ENCODE measurements at regions not wholly inside any gene's neighbourhood (a gene's known extent, or its start where the extent isn't known, plus 50 kb on each side); places are given as distances from the start of the nearest gene placed in this dataset.

DNA sequence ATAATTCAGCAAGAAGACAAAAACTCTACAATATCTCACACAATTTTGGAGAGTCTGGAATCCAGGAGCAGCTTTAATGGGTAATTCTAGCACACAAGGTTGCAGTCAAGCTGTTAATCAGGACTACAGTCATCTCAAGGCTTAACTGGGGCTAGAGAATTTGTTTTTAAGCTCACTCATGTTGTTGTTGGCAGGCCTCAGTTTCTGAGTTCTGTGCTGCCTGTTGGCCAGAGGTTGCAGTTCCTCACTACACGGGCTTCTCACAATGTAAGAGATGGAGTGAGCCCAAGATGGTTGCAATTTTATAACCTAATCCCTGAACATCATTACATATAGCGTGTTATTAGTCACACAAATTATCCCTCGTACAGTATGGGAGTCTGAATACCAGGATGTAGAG is 50.6 kb upstream of the TMEFF2 start:
- TF ChIP-seq, protein P1, sequence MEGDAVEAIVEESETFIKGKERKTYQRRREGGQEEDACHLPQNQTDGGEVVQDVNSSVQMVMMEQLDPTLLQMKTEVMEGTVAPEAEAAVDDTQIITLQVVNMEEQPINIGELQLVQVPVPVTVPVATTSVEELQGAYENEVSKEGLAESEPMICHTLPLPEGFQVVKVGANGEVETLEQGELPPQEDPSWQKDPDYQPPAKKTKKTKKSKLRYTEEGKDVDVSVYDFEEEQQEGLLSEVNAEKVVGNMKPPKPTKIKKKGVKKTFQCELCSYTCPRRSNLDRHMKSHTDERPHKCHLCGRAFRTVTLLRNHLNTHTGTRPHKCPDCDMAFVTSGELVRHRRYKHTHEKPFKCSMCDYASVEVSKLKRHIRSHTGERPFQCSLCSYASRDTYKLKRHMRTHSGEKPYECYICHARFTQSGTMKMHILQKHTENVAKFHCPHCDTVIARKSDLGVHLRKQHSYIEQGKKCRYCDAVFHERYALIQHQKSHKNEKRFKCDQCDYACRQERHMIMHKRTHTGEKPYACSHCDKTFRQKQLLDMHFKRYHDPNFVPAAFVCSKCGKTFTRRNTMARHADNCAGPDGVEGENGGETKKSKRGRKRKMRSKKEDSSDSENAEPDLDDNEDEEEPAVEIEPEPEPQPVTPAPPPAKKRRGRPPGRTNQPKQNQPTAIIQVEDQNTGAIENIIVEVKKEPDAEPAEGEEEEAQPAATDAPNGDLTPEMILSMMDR (conservative IDR thresholded peaks at IDR 0.05; ENCODE audit: low read depth, low read length): no peak
- no peak overlapping the region for H3K4me3 ChIP-seq (ENCODE audit: low read depth, low read length)
- DNase-seq (ENCODE audit: low read depth): no peak
